H1 (cell line): ENCODE measurements at regions not wholly inside any gene's neighbourhood (a gene's known extent, or its start where the extent isn't known, plus 50 kb on each side); places are given as distances from the start of the nearest gene placed in this dataset.

ENCODE experiments used
- CTCF ChIA-PET: fragments of 300-600 bp; sonication (Branson Sonifier 250); formaldehyde crosslinking; loops from one replicate; lab custom pipeline; 2021; ENCODE audit not compliant: partially characterized antibody; lab: Charles Lee
- POLR2A ChIA-PET: fragments of 300-600 bp; sonication (Branson Sonifier 250); formaldehyde crosslinking; loops from one replicate; lab custom pipeline; 2021; ENCODE audit warnings: inconsistent platforms; ENCODE audit not compliant: partially characterized antibody; lab: Charles Lee
- DNase-seq, 2 experiments: peaks; one replicate each; pipeline versions ENCODE4 v3.0.0 to v3.0.0-alpha.2; 2010 to 2022; ENCODE audit warnings: low spot score in 2 of 2, low read depth in 1 of 2, mixed read lengths in 1 of 2
- FAIRE-seq: peaks from 2 replicates; lab custom pipeline; 2011; peaks lifted over from hg19 to GRCh38; lab: Jason Lieb, UNC
- H2AFZ ChIP-seq: 2 replicates; pipeline ENCODE4 v1.8.1; 2012; ENCODE audit warnings: low read length, inconsistent platforms
- H2AK5ac ChIP-seq: 2 replicates; pipeline ENCODE4 v1.6.1; 2013; ENCODE audit warnings: low read depth, low read length
- H2BK120ac ChIP-seq: replicated peaks from 2 replicates; pipeline ENCODE3; 2013; ENCODE audit warnings: low read depth, low read length, inconsistent platforms
- H2BK12ac ChIP-seq: 2 replicates; pipeline ENCODE4 v1.6.1; 2013; ENCODE audit warnings: low read depth, low read length
- H2BK15ac ChIP-seq: 2 replicates; pipeline ENCODE4 v1.6.1; 2013; ENCODE audit warnings: low read length
- H2BK20ac ChIP-seq: 2 replicates; pipeline ENCODE4 v1.6.1; 2013; ENCODE audit warnings: low read length
- H2BK5ac ChIP-seq: 2 replicates; pipeline ENCODE4 v1.6.1; 2013; ENCODE audit warnings: low read depth, low read length
- H3K14ac ChIP-seq: 2 replicates; pipeline ENCODE4 v1.6.1; 2013; ENCODE audit warnings: inconsistent platforms; ENCODE audit not compliant: insufficient read length
- H3K18ac ChIP-seq: 2 replicates; pipeline ENCODE4 v1.6.1; 2013; ENCODE audit warnings: low read length; ENCODE audit errors: extremely low read depth
- H3K23ac ChIP-seq: 2 replicates; pipeline ENCODE4 v1.6.1; 2013; ENCODE audit warnings: inconsistent platforms; ENCODE audit not compliant: insufficient read length
- H3K23me2 ChIP-seq: 2 replicates; pipeline ENCODE4 v1.6.1; 2013; ENCODE audit warnings: low read depth, low read length
- H3K27ac ChIP-seq: 2 replicates; pipeline ENCODE4 v1.6.1; 2011; ENCODE audit warnings: low read depth, low read length, inconsistent platforms
- H3K27me3 ChIP-seq, 4 experiments: replicated peaks in 1 of 4; 1 replicate in 1 of 4; 2 replicates in 3 of 4; pipeline versions ENCODE4 v1.6.1 to v1.8.1; 2011 to 2013; ENCODE audit warnings: low read length in 3 of 4, mild to moderate bottlenecking in 3 of 4, inconsistent platforms in 2 of 4, mixed read lengths in 2 of 4, moderate library complexity in 1 of 4; ENCODE audit not compliant: control insufficient read depth in 3 of 4, insufficient read depth in 3 of 4; ENCODE audit errors: extremely low read depth in 1 of 4
- H3K36me3 ChIP-seq, 4 experiments: 2 replicates each; pipeline versions ENCODE4 v1.6.1 to v1.8.1; 2011 to 2013; ENCODE audit warnings: mild to moderate bottlenecking in 4 of 4, low read length in 3 of 4, moderate library complexity in 2 of 4, control low read depth in 1 of 4, inconsistent platforms in 1 of 4; ENCODE audit not compliant: insufficient read depth in 4 of 4, control insufficient read depth in 2 of 4
- H3K4ac ChIP-seq: replicated peaks from 2 replicates; pipeline ENCODE3; 2013; ENCODE audit warnings: low read length, low read depth, mixed read lengths, inconsistent platforms; ENCODE audit not compliant: insufficient read length
- H3K4me1 ChIP-seq, 4 experiments: replicated peaks in 1 of 4; 1 replicate in 1 of 4; 2 replicates in 3 of 4; pipeline versions ENCODE4 v1.6.1 to v1.8.1; 2011 to 2013; ENCODE audit warnings: low read length in 3 of 4, inconsistent platforms in 2 of 4, mixed read lengths in 1 of 4; ENCODE audit not compliant: insufficient read depth in 4 of 4, control insufficient read depth in 3 of 4
- H3K4me2 ChIP-seq, 2 experiments: 2 replicates each; pipeline versions ENCODE4 v1.6.1 to v1.8.1; 2011 to 2013; ENCODE audit warnings: low read depth in 2 of 2, low read length in 2 of 2, control low read depth in 1 of 2, inconsistent platforms in 1 of 2, mild to moderate bottlenecking in 1 of 2; ENCODE audit not compliant: insufficient read depth in 1 of 2
- H3K4me3 ChIP-seq, 4 experiments: fragments of 200-600, 300-600 bp in 1 of 4; sonication (generic), shearing (Covaris generic), sonication (Bioruptor Twin) in 1 of 4; 2 replicates each; pipeline versions ENCODE4 v1.5.1 to v1.8.1; 2011 to 2016; ENCODE audit warnings: low read length in 4 of 4, low read depth in 3 of 4, control low read depth in 2 of 4, inconsistent platforms in 2 of 4, mild to moderate bottlenecking in 2 of 4, mixed read lengths in 1 of 4, moderate library complexity in 1 of 4; ENCODE audit not compliant: insufficient read depth in 2 of 4; ENCODE audit errors: extremely low read depth in 1 of 4
- H3K56ac ChIP-seq: replicated peaks from 2 replicates; pipeline ENCODE3; 2013; ENCODE audit warnings: low read depth, mild to moderate bottlenecking, mixed read lengths, low read length, inconsistent platforms; ENCODE audit not compliant: insufficient read length
- H3K79me1 ChIP-seq: 2 replicates; pipeline ENCODE4 v1.6.1; 2013; ENCODE audit warnings: low read depth, low read length, control low read depth
- H3K79me2 ChIP-seq, 2 experiments: 2 replicates each; pipeline versions ENCODE4 v1.6.1 to v1.8.1; 2012 to 2013; ENCODE audit warnings: low read length in 2 of 2, mild to moderate bottlenecking in 2 of 2, inconsistent platforms in 1 of 2; ENCODE audit not compliant: insufficient read depth in 2 of 2, control insufficient read depth in 1 of 2
- H3K9ac ChIP-seq, 4 experiments: replicated peaks in 1 of 4; 1 replicate in 1 of 4; 2 replicates in 3 of 4; pipeline versions ENCODE4 v1.6.1 to v1.8.1; 2011 to 2013; ENCODE audit warnings: low read depth in 3 of 4, low read length in 3 of 4, control low read depth in 2 of 4, mild to moderate bottlenecking in 2 of 4, moderate library complexity in 2 of 4, inconsistent platforms in 1 of 4; ENCODE audit errors: extremely low read depth in 1 of 4
- H3K9me3 ChIP-seq, 2 experiments: 2 replicates each; pipeline versions ENCODE4 v1.6.1 to v1.8.1; 2012 to 2013; ENCODE audit warnings: mild to moderate bottlenecking in 2 of 2, moderate library complexity in 2 of 2, control low read depth in 1 of 2, inconsistent platforms in 1 of 2, low read depth in 1 of 2, low read length in 1 of 2, mixed read lengths in 1 of 2; ENCODE audit not compliant: insufficient read depth in 2 of 2
- H4K20me1 ChIP-seq, 2 experiments: replicated peaks in 1 of 2; 2 replicates each; pipeline versions ENCODE3 to v1.8.1; 2011 to 2013; ENCODE audit warnings: inconsistent platforms in 2 of 2, low read length in 2 of 2, mild to moderate bottlenecking in 1 of 2; ENCODE audit not compliant: insufficient read depth in 2 of 2, control insufficient read depth in 1 of 2
- H4K5ac ChIP-seq: 2 replicates; pipeline ENCODE4 v1.6.1; 2013; ENCODE audit warnings: low read length, low read depth, mixed read lengths, inconsistent platforms; ENCODE audit not compliant: insufficient read length
- H4K8ac ChIP-seq: 2 replicates; pipeline ENCODE4 v1.8.0; 2013; ENCODE audit warnings: mild to moderate bottlenecking, moderate library complexity, low read length, inconsistent platforms; ENCODE audit not compliant: insufficient read depth; ENCODE audit errors: extremely low read depth
- H4K91ac ChIP-seq: replicated peaks from 2 replicates; pipeline ENCODE3; 2013; ENCODE audit warnings: low read length, mixed read lengths, inconsistent platforms; ENCODE audit not compliant: insufficient read length
- GTF2F1 ChIP-seq: IDR thresholded peaks from 2 replicates; pipeline ENCODE4 v1.6.1; 2012; ENCODE audit warnings: low read depth, low read length, improper control_type of control experiment, borderline replicate concordance
- HDAC2 ChIP-seq, 2 experiments: fragments of 300-600 bp in 1 of 2; sonication (generic) in 1 of 2; IDR thresholded peaks; 2 replicates each; pipeline ENCODE4 v1.6.1; 2011 to 2012; ENCODE audit warnings: low read depth in 2 of 2, low read length in 2 of 2, mild to moderate bottlenecking in 2 of 2, moderate library complexity in 2 of 2, borderline replicate concordance in 1 of 2, inconsistent platforms in 1 of 2
- KDM4A ChIP-seq: IDR thresholded peaks from one replicate; pipeline ENCODE4 v1.7.1; 2012; ENCODE audit warnings: low read depth, mild to moderate bottlenecking, moderate library complexity, low read length, inconsistent platforms; ENCODE audit not compliant: severe bottlenecking
- KDM5A ChIP-seq: fragments of 200-600 bp; IDR thresholded peaks from 2 replicates; pipeline ENCODE4 v1.7.1; 2012; ENCODE audit warnings: mild to moderate bottlenecking, low read length, inconsistent platforms, mixed read lengths
- NRF1 ChIP-seq: IDR thresholded peaks from 2 replicates; pipeline ENCODE4 v1.6.1; 2011; ENCODE audit warnings: mild to moderate bottlenecking, low read depth, low read length, improper control_type of control experiment
- RFX5 ChIP-seq: IDR thresholded peaks from 2 replicates; pipeline ENCODE4 v1.6.1; 2011; ENCODE audit warnings: low read depth, low read length, improper control_type of control experiment, borderline replicate concordance
- RXRA ChIP-seq: IDR thresholded peaks from 2 replicates; pipeline ENCODE4 v1.6.1; 2011; ENCODE audit warnings: low read depth, mild to moderate bottlenecking, low read length, moderate library complexity; ENCODE audit not compliant: insufficient read depth
- SIN3A ChIP-seq, 2 experiments: IDR thresholded peaks in 1 of 2; conservative IDR thresholded peaks in 1 of 2; 2 replicates each; pipeline ENCODE4 v1.6.1; 2011 to 2012; ENCODE audit warnings: low read length in 2 of 2, improper control_type of control experiment in 1 of 2, low read depth in 1 of 2, mild to moderate bottlenecking in 1 of 2
- SIX5 ChIP-seq: IDR thresholded peaks from 2 replicates; pipeline ENCODE4 v1.6.1; 2011; ENCODE audit warnings: mild to moderate bottlenecking, low read depth, low read length
- SUZ12 ChIP-seq: fragments of 200-600 bp; sonication (generic); IDR thresholded peaks from 2 replicates; pipeline ENCODE4 v1.6.1; 2012; ENCODE audit warnings: mild to moderate bottlenecking, inconsistent platforms, low read length, moderate library complexity, mixed read lengths
- TAF1 ChIP-seq: IDR thresholded peaks from 2 replicates; pipeline ENCODE4 v1.6.1; 2011; ENCODE audit warnings: mild to moderate bottlenecking, low read depth, low read length
- TAF7 ChIP-seq: optimal IDR thresholded peaks from 2 replicates; pipeline ENCODE3; 2011; ENCODE audit warnings: low read depth, mild to moderate bottlenecking, inconsistent platforms, low read length, moderate library complexity, borderline replicate concordance
- TBP ChIP-seq: IDR thresholded peaks from 2 replicates; pipeline ENCODE4 v1.6.1; 2011; ENCODE audit warnings: low read depth, low read length, improper control_type of control experiment
- TCF12 ChIP-seq: IDR thresholded peaks from 2 replicates; pipeline ENCODE4 v1.6.1; 2011; ENCODE audit warnings: low read depth, mild to moderate bottlenecking, low read length
- WGBS, 2 experiments: shearing (Covaris generic) in 1 of 2; methylation state at CpG; one replicate each; pipeline versions ENCODE4 v1.1.6 to v1.1.7; 2013 to 2015; ENCODE audit warnings: low lambda C conversion rate in 2 of 2, mixed read lengths in 2 of 2, inconsistent platforms in 1 of 2, low coverage in 1 of 2, missing lambda C conversion rate in 1 of 2; ENCODE audit not compliant: insufficient replicate concordance in 2 of 2, insufficient coverage in 1 of 2, insufficient read length in 1 of 2; ENCODE audit errors: extremely low coverage in 1 of 2, missing lambda C conversion rate in 1 of 2; 5-methylcytosine and 5-hydroxymethylcytosine counted together

GRCh38 chr14:40354754-40355153 lies 922.5 kb upstream of the FBXO33 start:
- Histone ChIP-seq H3K4me2 (0 out of 4 replicates have a peak overlapping the region, but pooled peaks of 1 of the 2 experiments have one; percentile 4), H3K9me3 (peaks cover 4 to 5% of the 10 kb centered on the region in 2 experiments), H3K14ac (no peak overlapping the region), H3K27me3 (no peaks in the 10 kb centered on the region), H2BK15ac (no peak overlapping the region), H2AFZ (no peak overlapping the region), H4K91ac (no peak overlapping the region), H4K5ac (no peak overlapping the region), H3K18ac (no peak overlapping the region), H3K4me1 (peaks cover 0 to 11% (median under 1%) of the 10 kb centered on the region in 4 experiments; a peak in 2 of 7 replicates), H3K79me2 (no peaks in the 10 kb centered on the region), H2BK20ac (no peak overlapping the region), H2BK5ac (no peak overlapping the region), H2BK12ac (no peak overlapping the region), H3K56ac (no peak overlapping the region), H3K79me1 (no peaks in the 10 kb centered on the region), H4K8ac (no peak overlapping the region), H3K23me2 (no peaks in the 10 kb centered on the region), H3K4ac (no peak overlapping the region), H3K36me3 (no peaks in the 10 kb centered on the region), H3K23ac (no peak overlapping the region), H3K9ac (no peak overlapping the region), H3K4me3 (peak overlapping the region in 1 of 4 experiments; percentile 32; a peak in 1 of 8 replicates), H4K20me1 (no peaks in the 10 kb centered on the region), H3K27ac (no peak overlapping the region), H2BK120ac (no peak overlapping the region), H2AK5ac (no peak overlapping the region)
- DNase-seq (no peak), FAIRE-seq (no peak)
- ChIA-PET CTCF (no interaction called here), POLR2A (no interaction called here)
- 26% methylated on average over 2 of the region's 2 CpGs; no CpG with 5 or more reads in 1 of the 2 experiments for WGBS, 2 experiments
- TF ChIP-seq SUZ12 (no peak), TAF7 (no peak), NRF1 (no peak), KDM5A (no peak), KDM4A (no peak), TBP (no peak), SIN3A (conservative IDR thresholded peaks at IDR 0.05 in 1 of 2, IDR thresholded peaks at IDR 0.05 in 1 of 2; ENCODE audit: low read depth in 1 of 2, low read length in 2 of 2) (no peak), TCF12 (no peak), RFX5 (no peak), GTF2F1 (no peak), SIX5 (no peak), TAF1 (no peak), RXRA (no peak), HDAC2 (IDR thresholded peaks at IDR 0.05; ENCODE audit: borderline replicate concordance in 1 of 2, low read depth in 2 of 2, low read length in 2 of 2) (no peak)
